NCI-H2227 (cell line): ENCODE measurements at regions not wholly inside any gene's neighbourhood (a gene's known extent, or its start where the extent isn't known, plus 50 kb on each side); places are given as distances from the start of the nearest gene placed in this dataset.

Experiments used
- DNase-seq: peaks from one replicate; lab custom pipeline; 2025; ENCODE audit not compliant: unreplicated experiment; lab: John Stamatoyannopoulos, UW

GRCh38 chrX:45758738-45759397 lies 558.2 kb upstream of the DIPK2B start:
- DNase-seq = no peak

- DNase-seq = no peak
Measured at GRCh38 chrX:45758319-45758718, 557.6 kb upstream of the DIPK2B start.

- DNase-seq = no peak
Measured at GRCh38 chrX:45757272-45757671, 556.6 kb upstream of the DIPK2B start.

- no peak for DNase-seq
Measured at GRCh38 chrX:45756557-45756956, 555.9 kb upstream of the DIPK2B start.

- DNase-seq = no peak
Measured at GRCh38 chrX:45755703-45756102, 555.0 kb upstream of the DIPK2B start.

- no peak for DNase-seq
Measured at GRCh38 chrX:45751156-45751555, 550.5 kb upstream of the DIPK2B start.

- no peak for DNase-seq
Measured at GRCh38 chrX:45750639-45751038, 550.0 kb upstream of the DIPK2B start.

- DNase-seq = no peak
Measured at GRCh38 chrX:45749375-45749774, 548.7 kb upstream of the DIPK2B start.

- no peak for DNase-seq
Measured at GRCh38 chrX:45748369-45748774, 547.7 kb upstream of the DIPK2B start.

GRCh38 chrX:45747905-45748304 lies 547.2 kb upstream of the DIPK2B start:
- no peak for DNase-seq

GRCh38 chrX:45745479-45745878 lies 544.8 kb upstream of the DIPK2B start:
- DNase-seq = no peak

- no peak for DNase-seq
Measured at GRCh38 chrX:45743906-45744625, 543.4 kb upstream of the DIPK2B start.

- DNase-seq = no peak
Measured at GRCh38 chrX:45743081-45743533, 542.4 kb upstream of the DIPK2B start.

- no peak for DNase-seq
Measured at GRCh38 chrX:45740291-45740690, 539.6 kb upstream of the DIPK2B start.

GRCh38 chrX:45735571-45735970 lies 534.9 kb upstream of the DIPK2B start:
- no peak for DNase-seq

GRCh38 chrX:45731448-45731847 lies 530.8 kb upstream of the DIPK2B start:
- no peak for DNase-seq

GRCh38 chrX:45727761-45728160 lies 527.1 kb upstream of the DIPK2B start:
- DNase-seq = no peak

GRCh38 chrX:45722471-45722870 lies 521.8 kb upstream of the DIPK2B start:
- DNase-seq = no peak

- DNase-seq = no peak
Measured at GRCh38 chrX:45719751-45720501, 519.2 kb upstream of the DIPK2B start.

GRCh38 chrX:45718676-45719075 lies 518.0 kb upstream of the DIPK2B start:
- DNase-seq = no peak

- no peak for DNase-seq
Measured at GRCh38 chrX:45716750-45717149, 516.1 kb upstream of the DIPK2B start.

- DNase-seq = no peak
Measured at GRCh38 chrX:45715748-45716147, 515.1 kb upstream of the DIPK2B start.
